NB4 (cell line): ENCODE measurements at regions not wholly inside any gene's neighbourhood (a gene's known extent, or its start where the extent isn't known, plus 50 kb on each side); places are given as distances from the start of the nearest gene placed in this dataset.

ENCODE experiments used
- MAX ChIP-seq: IDR thresholded peaks from 2 replicates; pipeline ENCODE4 v1.6.1; 2011; ENCODE audit warnings: low read depth, low read length
- POLR2A ChIP-seq: IDR thresholded peaks from 2 replicates; pipeline ENCODE4 v1.6.1; 2011; ENCODE audit warnings: mild to moderate bottlenecking; ENCODE audit not compliant: insufficient read length; ENCODE audit errors: extremely low read depth
- TF ChIP-seq, protein P1 (sequence below): IDR thresholded peaks from one replicate; pipeline ENCODE4 v1.5.1; 2012; ENCODE audit warnings: low read depth, low read length

DNA sequence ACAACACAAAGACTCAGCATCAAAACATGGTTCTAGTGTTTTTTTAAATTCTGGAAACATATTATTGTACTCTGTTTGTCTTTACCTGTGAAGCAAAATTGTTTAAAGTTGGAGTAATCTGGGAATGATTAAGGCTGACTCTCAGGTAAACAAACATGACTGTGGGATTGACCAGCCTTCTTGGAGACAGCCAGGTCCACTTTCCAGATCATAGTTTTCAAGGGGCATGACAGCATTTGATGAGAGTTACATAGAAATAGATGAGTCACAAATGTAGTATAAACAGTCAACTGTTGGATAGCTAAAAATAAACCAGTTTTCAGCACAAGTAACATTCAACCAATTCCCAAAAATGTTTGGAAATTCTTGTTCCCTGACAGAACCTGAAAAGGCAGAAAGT, 1680.9 kb downstream of the OLFM4 start:
- TF ChIP-seq, protein P1, sequence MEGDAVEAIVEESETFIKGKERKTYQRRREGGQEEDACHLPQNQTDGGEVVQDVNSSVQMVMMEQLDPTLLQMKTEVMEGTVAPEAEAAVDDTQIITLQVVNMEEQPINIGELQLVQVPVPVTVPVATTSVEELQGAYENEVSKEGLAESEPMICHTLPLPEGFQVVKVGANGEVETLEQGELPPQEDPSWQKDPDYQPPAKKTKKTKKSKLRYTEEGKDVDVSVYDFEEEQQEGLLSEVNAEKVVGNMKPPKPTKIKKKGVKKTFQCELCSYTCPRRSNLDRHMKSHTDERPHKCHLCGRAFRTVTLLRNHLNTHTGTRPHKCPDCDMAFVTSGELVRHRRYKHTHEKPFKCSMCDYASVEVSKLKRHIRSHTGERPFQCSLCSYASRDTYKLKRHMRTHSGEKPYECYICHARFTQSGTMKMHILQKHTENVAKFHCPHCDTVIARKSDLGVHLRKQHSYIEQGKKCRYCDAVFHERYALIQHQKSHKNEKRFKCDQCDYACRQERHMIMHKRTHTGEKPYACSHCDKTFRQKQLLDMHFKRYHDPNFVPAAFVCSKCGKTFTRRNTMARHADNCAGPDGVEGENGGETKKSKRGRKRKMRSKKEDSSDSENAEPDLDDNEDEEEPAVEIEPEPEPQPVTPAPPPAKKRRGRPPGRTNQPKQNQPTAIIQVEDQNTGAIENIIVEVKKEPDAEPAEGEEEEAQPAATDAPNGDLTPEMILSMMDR, result no peak
- TF ChIP-seq POLR2A, result no peak
- no peak for TF ChIP-seq MAX
